DMS153 treated with DMSO at 0.1 percent for 48 hours (cell line): ENCODE measurements at regions not wholly inside any gene's neighbourhood (a gene's known extent, or its start where the extent isn't known, plus 50 kb on each side); places are given as distances from the start of the nearest gene placed in this dataset.

Experiments used
- DNase-seq: peaks from one replicate; lab custom pipeline; 2025; ENCODE audit not compliant: unreplicated experiment; lab: John Stamatoyannopoulos, UW

- DNase-seq = no peak
Measured at GRCh38 chr10:61841338-61841875, 60.1 kb upstream of the ARID5B start.

DNA sequence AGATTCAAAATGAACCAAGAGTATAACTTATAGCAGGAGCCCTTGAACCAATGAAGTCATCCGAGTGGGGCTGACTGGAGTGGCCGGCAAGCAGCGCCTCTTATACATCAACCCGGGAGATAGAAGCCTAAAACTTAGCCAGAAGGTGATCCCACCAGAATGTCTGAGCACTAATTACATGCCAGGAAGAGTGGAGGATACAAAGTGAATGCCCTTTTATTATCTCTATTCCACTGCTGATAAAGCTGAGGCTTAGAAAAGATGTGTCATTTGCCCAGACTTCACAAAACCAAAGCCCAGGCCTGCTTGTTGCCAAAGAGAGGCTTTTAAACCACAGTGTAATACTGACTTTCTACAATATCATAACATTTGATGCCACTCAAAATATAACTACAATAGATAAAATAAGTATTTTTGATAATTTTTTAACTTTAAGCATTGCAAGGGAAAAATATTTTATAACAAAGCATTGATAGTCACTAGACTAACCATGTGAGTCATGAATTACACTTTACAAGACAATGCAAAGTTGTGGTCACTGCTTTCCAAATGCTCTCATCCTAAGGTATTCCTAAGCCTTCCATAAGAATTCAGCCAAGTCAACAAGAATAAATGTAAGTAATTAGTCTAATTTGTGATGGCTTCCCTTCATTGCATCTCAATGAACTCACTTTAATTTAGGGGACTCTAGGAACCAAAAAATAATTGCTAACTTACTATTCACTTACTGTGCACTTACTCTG is 58.6 kb upstream of the ARID5B start:
- DNase-seq = no peak

- no peak for DNase-seq
Measured at GRCh38 chr10:61844116-61844822, 57.2 kb upstream of the ARID5B start.

DNA sequence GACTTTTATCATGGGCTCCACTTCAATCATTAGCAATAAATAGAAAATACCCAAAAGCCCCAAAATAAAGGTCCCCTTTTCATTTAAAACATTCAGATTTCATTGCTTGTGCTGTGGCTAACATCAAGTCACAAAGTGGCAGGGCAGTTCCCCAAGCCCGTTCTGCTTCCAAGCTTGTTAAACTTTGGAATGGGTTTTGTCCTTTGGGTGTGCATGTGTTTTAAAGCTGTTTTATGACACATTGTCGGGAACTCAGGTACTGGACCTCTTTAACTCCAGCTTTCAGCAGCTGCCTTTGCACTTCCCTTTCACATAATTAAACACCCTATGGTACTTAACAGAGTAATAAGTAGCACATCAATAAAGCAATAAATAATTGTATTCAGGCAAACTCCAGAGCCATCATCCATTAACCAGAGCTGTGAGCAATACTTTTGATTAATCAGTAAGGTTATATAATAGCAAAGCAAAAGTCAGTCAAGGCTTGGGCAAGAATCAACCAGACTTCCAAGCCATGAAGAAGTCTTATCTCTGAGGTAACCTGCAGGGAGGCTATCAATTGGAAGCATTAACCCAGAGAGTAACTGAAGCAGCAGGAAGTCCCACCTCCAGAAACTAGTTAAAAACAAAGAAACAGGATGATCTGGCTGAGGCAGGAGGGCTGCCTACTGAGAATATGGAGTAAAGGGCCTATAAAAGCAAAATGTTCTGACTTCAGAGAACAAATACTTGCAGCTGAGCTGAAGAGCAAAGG is 56.1 kb upstream of the ARID5B start:
- no peak for DNase-seq

GRCh38 chr10:61845950-61846268 is 55.6 kb upstream of the ARID5B start:
- DNase-seq = no peak

GRCh38 chr10:61846370-61847031 is 55.0 kb upstream of the ARID5B start:
- no peak for DNase-seq

DNA sequence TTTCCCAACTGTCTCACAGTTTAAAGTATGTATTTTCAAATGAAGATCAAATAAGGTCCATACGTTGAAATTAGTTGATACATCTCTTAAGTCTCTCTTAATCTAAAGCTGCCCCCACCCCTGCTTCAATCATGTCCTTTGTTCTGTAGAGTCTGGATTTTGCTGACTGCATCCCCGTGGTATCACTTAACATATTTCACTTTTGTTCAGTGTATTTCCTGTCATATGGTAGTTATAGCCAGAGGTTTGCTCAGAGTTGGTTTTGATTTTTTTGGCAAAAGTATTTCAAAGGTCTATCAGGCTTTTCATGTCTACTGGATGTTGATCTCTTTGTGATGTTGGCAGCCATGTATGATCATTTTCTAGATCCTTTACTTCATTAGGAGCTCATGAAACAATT is 54.4 kb upstream of the ARID5B start:
- no peak for DNase-seq

- DNase-seq = no peak
Measured at GRCh38 chr10:61847640-61848039, 53.9 kb upstream of the ARID5B start.

DNA sequence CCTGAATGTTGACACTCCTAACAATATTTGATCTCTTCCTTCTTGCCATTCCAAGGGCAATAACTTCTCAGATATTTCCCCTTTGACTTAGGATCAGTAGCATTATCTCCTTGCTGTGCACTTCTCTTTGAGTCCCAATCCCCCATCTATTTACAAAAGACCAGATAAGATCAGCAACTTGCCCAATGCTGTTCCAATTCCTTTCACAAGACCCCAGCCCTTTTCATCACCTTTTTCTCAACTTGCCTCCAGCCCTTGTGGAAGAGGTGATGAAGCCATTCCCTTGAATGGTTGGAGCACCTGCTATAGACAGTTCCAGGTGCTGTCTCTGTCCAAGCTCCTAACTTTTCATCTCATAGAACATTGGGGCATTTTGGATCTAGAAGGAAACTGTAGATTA is 51.1 kb upstream of the ARID5B start:
- DNase-seq = no peak
